Spleen (tissue), 7 donors: ENCODE measurements at regions not wholly inside any gene's neighbourhood (a gene's known extent, or its start where the extent isn't known, plus 50 kb on each side); places are given as distances from the start of the nearest gene placed in this dataset.

Experiments
- POLR2A ChIP-seq, 3 donors: fragments of 450-650 bp; IDR thresholded peaks; one replicate each; pipeline ENCODE4 v1.5.1; 2017; ENCODE audit warnings: antibody characterized with exemption in 3 of 3, mild to moderate bottlenecking in 1 of 3
- TF ChIP-seq, protein P1 (sequence below), 11 experiments: fragments of 200-600 bp in 7 of 11; fragments of 450-650 bp in 4 of 11; sonication (generic) in 4 of 11; IDR thresholded peaks in 8 of 11; conservative IDR thresholded peaks in 3 of 11; 1 replicate in 7 of 11; 2 replicates in 4 of 11; pipeline versions ENCODE4 v1.4.0 to v1.8.0; 2016 to 2021; ENCODE audit warnings: antibody characterized with exemption in 11 of 11, inconsistent platforms in 4 of 11, mild to moderate bottlenecking in 1 of 11
- donor health status: DM: no; HTN: no; CAD: no; lungs with moderate emphysema.
- donor health status: DM: no; HTN: no; CAD: no.
- donor health status: DM: no; HTN: no; CAD: no.

DNA sequence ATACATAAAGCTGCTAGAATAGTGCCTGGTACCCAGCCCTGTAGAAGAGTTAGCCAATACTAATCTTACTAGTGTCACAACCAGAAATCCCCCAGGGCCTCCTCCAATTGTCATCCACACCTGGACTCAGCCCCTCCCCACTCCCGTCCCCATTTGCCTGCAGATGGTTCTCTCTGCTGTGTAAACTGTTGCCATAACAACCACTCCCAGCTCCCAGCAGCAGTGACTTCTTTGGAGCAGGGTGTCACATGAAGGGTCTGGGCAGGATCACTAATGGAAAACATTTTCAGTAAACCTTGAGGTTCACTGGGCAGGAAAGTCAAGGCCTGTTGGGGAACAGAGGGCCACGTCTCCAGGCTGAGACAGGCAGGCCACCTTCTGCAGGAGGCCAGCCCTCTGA, 126.0 kb upstream of the IPO9 start:
- TF ChIP-seq, protein P1, sequence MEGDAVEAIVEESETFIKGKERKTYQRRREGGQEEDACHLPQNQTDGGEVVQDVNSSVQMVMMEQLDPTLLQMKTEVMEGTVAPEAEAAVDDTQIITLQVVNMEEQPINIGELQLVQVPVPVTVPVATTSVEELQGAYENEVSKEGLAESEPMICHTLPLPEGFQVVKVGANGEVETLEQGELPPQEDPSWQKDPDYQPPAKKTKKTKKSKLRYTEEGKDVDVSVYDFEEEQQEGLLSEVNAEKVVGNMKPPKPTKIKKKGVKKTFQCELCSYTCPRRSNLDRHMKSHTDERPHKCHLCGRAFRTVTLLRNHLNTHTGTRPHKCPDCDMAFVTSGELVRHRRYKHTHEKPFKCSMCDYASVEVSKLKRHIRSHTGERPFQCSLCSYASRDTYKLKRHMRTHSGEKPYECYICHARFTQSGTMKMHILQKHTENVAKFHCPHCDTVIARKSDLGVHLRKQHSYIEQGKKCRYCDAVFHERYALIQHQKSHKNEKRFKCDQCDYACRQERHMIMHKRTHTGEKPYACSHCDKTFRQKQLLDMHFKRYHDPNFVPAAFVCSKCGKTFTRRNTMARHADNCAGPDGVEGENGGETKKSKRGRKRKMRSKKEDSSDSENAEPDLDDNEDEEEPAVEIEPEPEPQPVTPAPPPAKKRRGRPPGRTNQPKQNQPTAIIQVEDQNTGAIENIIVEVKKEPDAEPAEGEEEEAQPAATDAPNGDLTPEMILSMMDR (IDR thresholded peaks at IDR 0.05 in 8 of 11, conservative IDR thresholded peaks at IDR 0.05 in 3 of 11): no peak
- no peak for TF ChIP-seq POLR2A (IDR thresholded peaks at IDR 0.05)
